GM21737 (cell line): ENCODE measurements at regions not wholly inside any gene's neighbourhood (a gene's known extent, or its start where the extent isn't known, plus 50 kb on each side); places are given as distances from the start of the nearest gene placed in this dataset.

ENCODE experiments used
- ATAC-seq: cut with Tn5 transposase; IDR thresholded peaks from one replicate; pipeline ENCODE4 v1.9.1; 2021; ENCODE audit warnings: mild to moderate bottlenecking, moderate library complexity; ENCODE audit not compliant: unreplicated experiment

DNA sequence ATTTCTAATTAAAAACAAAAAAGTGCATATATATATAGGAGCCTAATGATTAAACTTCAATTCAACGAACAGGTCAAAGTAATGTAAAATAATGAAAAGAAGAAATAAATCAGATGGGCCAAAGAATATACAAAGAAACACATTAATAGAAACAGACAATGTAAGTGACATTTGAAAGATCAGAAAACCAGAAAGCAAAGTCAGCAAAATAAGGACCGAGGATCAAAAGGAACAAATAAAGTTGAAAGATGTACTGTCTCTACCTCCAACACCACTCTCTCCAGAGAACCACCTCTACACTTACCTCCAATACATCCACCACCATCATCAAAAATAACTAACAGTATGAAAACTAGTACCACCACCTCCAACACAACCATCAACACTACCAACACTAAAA is 1226.3 kb upstream of the NCAM2 start:
- ATAC-seq = no peak

DNA sequence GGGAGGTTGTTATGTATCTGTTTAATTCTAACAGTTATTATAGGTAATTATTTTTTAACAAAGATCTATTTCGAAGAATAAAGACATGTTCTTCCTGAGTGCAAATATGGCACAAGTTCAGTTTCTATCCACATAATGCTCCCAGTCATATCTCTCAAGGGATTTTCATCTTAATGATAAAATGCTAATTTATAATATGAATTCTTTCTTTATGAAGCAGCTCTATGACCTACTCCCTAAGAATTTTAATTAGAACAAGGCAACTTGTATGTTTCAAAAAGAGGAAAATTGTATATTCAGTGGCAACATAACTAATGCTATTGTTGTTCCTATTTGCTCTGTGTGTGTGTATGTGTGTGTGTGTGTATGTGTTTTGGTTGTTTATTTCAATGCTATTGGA is 1222.1 kb upstream of the NCAM2 start:
- no peak for ATAC-seq

DNA sequence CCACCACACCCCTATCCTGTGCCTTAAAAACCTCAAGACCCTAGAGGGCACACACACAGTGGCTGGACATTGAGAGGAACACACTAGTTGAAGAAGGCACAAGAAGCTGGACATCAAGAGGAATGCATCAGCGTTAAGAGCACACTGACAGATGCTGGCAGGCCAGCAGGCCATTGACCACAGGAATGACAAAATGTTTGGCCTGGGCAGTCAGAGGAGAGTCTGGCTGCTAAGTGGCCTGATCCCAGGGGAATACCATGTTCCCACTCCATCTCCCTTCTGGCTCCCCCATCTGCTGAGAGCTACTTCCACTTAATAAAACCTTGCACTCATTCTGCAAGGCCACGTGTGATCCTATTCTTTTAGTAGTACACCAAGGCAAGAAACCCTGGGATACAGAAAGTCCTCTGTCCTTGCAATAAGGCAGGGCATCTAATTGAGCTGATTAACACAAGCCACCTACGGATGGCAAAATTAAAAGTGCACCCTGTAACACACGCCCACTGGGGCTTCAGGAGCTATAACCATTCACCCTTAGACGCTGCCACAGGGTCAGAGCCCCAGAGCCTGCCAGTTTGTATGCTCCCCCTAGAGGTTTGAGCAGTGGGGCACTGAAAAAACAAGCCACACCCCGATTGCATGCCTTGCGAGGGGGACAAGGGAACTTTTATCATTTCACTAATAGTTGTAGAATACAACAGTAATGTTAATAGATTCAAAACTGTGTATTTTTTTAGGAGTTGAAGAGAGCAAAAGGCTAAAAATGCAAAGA is 1216.1 kb upstream of the NCAM2 start:
- ATAC-seq = no peak

DNA sequence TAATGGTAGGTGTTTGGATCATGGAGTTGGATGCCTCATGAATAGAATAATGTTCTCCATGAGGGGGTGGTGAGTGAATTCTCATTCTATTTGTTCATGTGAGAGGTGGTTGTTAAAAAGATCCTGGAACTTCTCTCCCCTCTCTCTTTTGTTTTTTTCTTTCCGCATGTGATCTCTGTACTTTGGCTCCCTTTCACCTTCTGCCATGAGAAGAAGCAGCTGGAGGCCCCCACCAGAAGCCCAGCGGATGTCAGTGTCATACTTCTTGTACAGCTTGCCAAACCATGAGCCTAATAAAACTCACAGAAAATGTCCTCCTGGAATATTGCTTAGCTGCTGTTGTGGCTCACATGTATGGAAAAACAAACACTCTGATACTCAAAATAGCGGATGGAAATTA is 1212.3 kb upstream of the NCAM2 start:
- no peak for ATAC-seq

DNA sequence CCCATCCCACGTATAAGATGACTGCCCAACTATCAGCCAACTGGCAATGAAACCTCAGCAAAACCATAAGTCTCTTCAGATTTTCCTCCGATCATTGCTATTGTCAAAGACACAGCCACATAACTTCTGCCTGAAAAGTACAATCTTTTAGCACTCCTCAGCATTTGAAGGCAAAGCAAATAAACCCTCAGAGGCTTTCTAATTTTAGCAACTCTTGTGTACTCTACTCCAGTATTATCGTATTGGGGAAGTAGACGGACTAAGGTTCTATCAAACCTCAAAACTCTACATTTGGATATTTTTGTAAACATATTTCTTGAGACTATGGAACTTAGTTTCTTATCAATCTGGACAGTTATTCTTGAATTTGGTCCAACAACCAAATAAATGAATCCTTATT is 1206.2 kb upstream of the NCAM2 start:
- no peak for ATAC-seq

DNA sequence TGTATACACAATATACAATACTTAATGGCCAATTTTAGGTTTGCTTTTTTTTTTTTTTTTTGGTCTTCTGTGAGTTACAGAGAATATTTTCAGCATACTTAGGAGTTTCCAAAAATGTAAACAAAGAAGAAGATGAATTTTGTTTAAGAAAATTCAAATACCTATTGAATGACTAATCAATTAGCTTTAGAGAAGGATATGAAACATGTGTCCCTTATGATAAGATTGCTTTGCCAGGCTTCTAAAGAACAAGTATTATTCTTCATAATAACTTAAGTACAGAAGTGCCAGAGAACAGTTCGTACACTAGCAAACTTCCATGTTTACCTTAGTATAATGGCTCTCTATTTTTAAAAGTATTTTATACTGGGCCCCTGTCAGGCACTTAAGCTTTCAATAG is 1191.0 kb upstream of the NCAM2 start:
- ATAC-seq = no peak

DNA sequence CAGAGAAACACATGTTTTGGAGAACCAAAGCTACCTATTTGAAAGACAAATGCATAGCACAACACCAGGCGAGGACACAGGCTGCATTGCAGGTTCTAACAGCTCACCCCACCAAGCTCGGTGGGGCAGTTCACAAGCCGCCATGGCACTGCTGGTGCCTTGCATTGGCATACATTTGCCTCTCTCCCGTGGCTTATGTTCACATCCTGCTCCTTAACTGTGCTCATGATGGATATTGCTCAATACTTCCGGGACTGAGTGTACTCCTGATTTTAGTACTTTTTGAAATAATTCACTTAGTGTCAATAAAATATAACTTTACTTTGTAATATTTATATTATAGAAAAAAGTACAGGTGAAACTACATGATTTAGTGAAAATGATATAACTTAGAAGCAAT is 1187.4 kb upstream of the NCAM2 start:
- ATAC-seq = no peak

DNA sequence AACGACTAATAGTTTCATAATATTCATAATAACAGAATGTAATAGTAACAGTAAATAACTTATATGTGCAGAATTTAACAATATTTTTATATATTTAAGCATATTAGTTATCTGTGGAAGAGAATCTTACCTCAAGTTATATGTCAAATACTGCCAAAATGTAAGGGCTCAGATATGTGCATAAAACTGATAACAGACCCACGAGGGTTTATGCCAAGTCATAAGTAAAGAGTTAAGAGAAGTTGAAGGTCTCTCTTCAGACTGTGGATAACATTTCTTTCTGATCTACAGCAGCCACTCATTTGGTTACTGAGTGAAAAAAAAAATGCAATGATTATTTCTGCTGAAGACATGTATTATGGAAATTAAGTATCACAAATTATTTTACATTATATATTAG is 1167.8 kb upstream of the NCAM2 start:
- ATAC-seq = no peak

DNA sequence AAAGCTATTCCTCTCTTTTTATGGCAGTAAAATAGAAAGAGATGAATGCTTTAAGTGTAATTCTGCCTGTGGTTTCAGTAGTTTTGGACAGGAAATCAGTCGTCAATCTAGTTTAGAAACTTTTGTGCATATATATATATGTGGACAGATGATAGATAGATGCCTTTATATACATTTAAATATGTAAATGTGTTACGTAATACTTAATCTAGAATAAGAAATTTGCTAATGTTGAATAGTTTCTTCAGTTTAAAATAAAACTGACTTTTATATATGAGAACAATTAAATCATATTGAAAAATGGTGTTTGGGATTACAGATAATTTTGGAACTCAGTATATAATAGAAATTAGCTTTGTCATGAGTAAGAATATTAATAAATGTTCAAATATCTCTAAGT is 1165.7 kb upstream of the NCAM2 start:
- no peak for ATAC-seq

DNA sequence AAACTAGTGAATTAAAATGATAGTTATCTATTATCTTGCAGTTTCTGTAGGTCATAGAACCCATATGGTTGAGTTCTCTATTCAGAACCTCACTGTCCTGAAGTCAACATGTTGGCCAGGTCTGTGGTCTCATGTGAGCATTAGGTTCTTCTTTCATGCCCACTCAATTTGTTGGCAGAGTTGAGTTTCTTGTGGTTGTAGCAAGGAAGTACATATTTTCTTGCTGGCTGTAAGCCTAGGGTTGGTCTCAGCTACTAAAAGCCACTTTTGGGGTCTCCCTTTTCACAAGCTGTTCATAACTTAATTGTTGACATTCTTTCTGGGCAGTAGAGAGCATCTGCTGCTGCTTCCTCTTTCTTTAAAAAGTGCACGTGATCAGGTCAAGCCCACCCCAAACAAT is 1165.1 kb upstream of the NCAM2 start:
- ATAC-seq = no peak

DNA sequence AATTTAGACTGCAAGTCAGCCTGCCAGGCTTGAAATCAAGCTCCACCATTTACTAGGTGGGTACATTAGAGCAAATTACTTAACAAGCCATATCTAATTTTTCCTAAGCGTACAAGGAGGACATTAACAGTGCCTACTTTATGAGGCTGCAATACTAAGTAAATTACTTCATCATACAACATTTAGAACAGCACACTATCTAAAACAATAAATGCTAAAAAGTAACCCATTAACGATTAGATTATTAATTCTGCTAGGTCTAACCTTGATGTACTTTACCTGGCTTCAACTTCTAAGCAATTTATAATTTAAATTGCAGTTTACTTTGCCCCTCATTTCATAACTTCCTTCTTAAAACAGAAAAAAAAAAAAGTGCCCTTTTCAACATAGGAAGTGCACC is 1155.6 kb upstream of the NCAM2 start:
- no peak for ATAC-seq

DNA sequence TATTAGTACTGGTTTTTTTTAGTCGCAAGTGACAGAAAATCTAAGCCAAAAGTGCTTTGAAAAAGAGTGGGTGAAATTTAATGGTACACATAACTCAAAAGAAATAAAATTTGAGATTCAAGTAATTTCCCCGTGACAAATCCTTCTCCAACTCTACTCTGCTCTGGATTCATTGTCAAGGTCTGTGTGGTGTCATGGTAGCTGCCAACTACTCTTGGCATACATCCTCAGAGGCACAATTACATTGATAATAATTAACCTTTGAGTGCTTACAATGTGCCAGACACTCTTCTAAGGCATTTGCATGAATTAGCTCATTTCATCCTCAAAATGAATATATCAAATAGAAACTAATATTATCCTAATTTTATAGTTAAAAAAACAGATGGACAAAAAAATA is 1153.9 kb upstream of the NCAM2 start:
- ATAC-seq = no peak

DNA sequence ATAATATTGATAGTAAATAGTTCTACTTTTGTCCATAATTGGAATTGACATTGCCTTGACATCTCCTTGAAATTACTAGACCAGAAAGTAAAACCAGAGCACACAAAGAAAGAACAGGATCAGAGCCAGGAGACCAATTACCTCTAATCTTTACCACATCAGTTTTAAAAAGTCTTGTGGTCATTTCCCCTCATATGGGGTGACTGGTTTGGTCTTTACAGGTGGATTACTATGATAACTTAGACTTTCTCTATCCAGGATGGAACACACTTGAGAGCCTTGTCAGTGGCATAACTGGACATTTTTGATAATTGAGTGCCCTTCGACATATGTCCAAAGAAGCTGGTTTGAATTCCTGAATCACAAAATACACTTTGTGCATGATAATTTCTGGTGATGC is 1148.1 kb upstream of the NCAM2 start:
- no peak for ATAC-seq

DNA sequence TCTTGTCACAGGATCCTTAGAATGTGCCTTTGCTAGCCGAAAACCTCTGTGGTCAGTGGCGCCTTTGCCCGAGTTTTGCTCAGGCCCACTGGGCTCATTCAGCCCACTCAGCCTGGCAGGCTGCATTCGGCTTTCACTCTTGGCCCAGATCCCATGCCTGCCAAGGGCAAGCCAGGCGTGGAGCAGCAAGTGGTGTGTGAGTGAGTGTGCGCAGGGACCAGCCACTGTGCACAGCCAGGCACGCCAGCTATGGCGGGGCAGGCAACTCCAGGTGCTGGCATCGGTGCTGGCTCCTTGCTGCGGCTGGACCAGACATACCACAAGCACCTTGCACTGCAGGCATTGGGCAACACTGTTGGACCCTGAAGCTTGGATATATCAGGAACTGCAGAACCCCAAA is 1145.1 kb upstream of the NCAM2 start:
- ATAC-seq = no peak

DNA sequence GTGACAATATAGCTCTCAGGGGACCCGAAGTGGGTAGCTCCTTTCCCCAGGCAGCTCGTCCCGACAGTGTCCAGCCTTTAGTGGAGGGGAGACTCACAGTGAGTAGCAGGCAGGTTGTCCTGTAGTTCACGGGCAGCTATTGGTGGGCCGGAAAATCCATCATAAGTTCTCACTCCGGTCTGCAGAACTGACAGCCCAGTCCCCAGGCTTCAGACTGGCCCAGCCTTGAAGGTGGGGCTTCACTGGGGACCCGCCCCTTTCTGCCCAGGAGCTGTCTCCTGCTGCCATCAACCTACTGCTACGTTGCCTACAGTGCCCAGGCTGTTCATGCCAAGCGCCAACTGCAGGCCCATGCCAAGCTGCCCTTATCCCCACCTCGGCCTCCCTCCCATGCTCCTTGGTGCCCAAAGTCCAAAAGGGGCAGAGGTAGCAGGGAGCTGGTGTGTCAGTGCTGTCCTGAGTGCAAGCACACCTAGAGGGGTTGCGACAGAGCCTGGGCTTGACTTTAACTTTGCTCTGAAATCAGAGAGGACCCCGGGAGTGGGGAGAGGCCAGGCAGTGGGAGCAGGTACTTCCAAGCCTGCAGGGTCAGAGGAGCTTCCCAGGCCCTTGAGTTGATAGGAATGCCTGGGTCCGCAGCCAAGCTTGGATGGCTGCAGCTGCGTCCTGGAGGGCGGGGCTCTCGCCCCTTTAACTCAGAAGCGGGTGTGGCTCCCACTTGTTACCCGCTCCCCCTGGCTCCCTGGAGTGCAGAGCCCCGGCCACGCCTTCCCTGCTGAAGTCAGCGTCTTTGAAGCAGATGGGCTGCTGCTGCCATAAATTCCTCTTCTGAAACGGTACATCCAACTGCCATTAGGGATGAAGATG is 1144.3 kb upstream of the NCAM2 start:
- ATAC-seq = no peak

DNA sequence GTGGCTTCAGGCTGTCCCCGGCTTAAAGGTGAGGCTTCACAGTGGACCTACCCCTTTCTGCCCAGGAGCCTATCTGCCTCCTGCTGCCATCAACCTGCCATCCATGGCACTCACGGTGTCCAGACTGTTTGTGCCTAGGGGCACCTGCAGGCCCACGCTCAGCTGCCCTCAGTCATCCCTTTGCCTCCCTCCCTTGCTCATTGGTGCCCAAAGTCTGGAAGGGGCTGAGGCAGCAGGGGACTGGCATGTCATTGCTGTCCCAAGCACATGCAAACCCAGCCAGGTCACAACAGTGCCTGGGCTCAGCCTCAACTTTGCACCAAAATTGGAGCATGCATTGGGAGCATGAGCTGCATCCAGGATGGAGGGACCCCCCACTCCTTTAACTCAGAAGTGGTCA is 1142.7 kb upstream of the NCAM2 start:
- no peak for ATAC-seq

DNA sequence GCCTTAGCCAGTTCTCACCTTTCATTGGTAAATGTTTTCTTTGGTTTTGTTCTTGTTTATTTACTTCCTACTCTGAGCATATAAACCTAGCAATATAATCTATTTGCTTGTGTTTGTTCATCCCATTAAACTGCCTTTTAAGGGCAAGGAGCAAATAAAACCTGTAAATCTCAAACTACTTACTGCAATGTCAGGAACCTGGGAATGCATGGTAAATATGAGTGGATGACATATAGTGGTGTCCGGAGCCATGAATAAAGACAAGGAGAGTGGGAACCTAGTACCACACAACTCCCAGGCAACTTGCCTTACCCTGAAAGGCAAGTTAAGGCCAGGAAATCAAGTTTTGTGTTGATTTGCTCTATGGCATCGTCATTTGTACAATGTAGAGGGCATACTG is 1133.7 kb upstream of the NCAM2 start:
- ATAC-seq = no peak

DNA sequence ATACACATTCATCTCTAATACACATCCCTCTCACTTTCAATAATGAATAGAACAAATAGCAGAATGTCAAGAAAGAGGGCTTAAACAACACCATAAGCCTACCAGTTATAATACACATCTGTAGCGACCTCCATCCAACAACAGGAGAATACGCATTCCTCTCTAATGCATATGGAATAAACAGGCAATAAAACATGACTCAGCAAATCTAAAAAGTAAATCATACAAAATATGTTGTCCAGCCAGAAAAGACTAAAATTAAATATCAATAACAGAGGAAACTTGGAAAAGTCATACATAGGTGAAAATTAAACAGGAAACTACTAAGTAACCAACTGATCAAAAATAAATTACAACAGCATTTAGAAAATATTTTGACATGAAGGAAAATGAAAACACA is 1127.5 kb upstream of the NCAM2 start:
- no peak for ATAC-seq

DNA sequence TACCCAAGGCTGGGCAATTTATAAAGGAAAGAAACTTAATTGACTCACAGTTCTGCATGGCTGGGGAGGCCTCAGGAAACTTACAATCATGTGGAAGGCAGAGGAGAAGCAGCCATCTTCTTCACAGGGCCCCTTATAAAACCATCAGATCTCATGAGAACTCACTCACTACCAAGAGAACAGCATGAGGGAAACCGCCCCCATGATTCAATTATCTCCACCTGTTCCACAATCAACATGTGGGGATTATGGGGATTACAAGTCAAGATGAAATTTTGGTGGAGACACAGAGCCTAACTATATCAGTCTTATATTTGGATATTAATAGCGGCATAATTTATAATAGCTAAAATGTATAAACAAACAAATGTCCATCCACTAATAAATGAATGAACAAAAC is 1123.7 kb upstream of the NCAM2 start:
- ATAC-seq = no peak

DNA sequence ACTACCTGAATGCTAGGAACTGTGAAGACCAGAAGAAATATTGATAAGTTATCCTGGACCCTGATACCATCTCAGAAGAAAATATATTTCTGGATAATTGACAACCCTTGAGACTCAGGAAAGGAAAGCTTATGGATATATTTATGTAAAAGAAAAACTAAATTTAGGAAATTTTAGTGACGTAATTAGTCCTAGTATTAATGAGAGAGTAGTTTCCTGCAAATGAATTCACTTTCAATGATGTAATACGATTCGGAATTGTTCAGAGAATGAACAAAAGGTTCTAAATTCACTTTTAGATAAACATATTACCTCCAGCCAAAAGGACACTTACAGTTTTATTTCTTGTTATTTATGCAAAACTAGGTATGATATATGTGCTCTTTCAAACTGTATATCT is 1120.1 kb upstream of the NCAM2 start:
- ATAC-seq = no peak

DNA sequence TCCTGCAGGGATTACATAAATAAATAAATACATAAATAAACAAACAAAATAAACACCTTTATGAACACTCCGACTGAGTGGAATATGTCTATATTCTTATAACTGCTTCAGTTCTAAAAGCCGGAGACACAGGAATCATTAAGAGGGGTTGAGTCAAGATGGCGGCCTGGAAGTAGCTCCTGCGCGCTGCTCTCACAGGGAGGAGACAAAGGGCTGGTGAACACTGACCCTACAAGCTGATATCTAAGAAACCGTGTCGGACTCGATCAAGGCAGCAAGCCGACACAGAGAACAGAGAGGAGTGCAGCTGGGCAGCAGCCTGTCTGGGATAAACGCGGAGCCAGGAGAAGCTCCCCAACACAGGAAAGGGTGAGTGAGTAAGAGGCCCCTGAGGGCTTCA is 1098.6 kb upstream of the NCAM2 start:
- no peak for ATAC-seq

DNA sequence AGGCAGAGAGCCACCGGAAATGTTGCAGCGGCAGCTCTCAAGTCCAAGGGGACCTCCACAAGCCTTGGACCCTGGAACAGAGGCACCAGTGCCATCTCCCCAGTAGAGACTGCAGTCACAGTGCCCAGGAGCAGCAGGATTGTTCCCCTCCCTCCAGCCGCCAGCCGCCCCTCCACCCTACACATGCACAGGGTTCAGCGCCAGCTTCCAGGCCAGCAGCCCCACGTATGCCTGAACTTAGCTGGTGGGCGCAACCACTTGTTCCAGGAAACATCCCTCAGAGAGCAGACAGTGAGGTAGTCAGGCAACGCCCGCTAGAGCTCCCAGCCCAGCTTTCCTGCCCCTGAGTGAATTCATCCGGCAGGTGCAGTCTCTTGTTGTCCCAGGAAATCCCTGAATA is 1098.1 kb upstream of the NCAM2 start:
- ATAC-seq = no peak
